ENCODE measurements at regions not wholly inside any gene's neighbourhood (a gene's known extent, or its start where the extent isn't known, plus 50 kb on each side); places are given as distances from the start of the nearest gene placed in this dataset.

- ChIA-PET CTCF (no interaction called here), POLR2A (no interaction called here)
These were observed 71.9 kb upstream of the NCOR2 start for GRCh38 chr12:124639122-124639806.

- CTCF ChIA-PET = no interaction called here
- POLR2A ChIA-PET = no interaction called here
These were observed 70.2 kb upstream of the NCOR2 start for GRCh38 chr12:124637581-124637981.

DNA sequence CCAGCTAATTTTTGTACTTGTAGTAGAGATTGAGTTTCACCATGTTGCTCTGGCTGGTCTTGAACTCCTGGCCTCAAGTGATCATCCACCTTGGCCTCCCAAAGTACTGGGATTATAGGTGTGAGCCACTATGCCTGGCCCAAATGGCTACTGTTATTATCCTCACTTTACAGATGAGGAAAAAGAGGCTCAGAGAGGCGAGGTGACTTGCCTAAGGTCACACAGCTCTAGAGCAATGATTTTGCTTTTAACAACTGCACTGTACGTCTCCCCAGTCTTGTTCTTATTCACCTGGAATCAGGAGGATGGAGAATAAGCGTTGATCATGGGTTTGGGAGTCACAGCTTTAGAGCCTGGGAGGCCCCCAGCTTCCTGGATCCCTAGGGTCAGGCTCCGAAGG, 69.8 kb upstream of the NCOR2 start:
- POLR2A ChIA-PET = no interaction called here

DNA sequence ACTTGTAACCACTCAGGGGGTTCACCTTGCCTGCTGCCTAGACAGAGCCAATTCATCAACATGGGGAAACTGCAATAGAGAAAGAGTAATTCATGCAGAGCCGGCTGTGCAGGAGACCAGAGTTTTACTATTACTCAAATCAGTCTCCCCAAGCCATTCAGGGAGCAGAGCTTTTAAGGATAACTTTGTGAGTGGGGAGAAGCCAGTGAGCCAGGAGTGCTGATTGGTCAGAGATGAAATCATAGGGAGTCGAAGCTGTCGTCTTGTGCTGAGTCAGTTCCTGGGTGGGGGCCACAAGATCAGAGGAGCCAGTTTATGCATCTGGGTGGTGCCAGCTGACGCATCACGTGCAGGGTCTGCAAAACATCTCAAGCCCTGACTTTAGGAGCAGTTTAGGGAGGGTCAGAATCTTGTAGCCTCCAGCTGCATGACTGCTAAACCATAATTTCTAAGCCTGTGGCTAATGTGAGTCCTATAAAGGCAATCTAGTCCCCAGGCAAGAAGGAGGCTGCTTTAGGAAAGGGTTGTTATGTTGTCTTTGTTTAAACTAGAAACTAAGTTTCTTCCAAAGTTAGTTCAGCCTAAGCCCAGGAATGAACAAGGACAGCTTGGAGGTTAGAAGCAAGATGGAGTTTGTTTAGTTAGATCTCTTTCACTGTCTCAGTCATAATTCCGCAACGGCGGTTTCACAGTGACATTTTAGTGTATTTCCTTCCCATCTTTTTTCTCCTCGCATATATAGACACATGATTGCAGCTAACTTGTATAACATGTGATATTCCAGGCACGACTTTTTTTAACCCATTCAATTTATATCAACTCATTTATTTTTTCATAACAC, 68.9 kb upstream of the NCOR2 start:
- ChIA-PET CTCF (no interaction called here), POLR2A (no interaction called here)

More for the DNA sequence above, 69.8 kb upstream of the NCOR2 start:
- CTCF ChIA-PET = no interaction called here

GRCh38 chr12:124635316-124635715, 67.9 kb upstream of the NCOR2 start:
- POLR2A ChIA-PET = no interaction called here
- CTCF ChIA-PET = no interaction called here

DNA sequence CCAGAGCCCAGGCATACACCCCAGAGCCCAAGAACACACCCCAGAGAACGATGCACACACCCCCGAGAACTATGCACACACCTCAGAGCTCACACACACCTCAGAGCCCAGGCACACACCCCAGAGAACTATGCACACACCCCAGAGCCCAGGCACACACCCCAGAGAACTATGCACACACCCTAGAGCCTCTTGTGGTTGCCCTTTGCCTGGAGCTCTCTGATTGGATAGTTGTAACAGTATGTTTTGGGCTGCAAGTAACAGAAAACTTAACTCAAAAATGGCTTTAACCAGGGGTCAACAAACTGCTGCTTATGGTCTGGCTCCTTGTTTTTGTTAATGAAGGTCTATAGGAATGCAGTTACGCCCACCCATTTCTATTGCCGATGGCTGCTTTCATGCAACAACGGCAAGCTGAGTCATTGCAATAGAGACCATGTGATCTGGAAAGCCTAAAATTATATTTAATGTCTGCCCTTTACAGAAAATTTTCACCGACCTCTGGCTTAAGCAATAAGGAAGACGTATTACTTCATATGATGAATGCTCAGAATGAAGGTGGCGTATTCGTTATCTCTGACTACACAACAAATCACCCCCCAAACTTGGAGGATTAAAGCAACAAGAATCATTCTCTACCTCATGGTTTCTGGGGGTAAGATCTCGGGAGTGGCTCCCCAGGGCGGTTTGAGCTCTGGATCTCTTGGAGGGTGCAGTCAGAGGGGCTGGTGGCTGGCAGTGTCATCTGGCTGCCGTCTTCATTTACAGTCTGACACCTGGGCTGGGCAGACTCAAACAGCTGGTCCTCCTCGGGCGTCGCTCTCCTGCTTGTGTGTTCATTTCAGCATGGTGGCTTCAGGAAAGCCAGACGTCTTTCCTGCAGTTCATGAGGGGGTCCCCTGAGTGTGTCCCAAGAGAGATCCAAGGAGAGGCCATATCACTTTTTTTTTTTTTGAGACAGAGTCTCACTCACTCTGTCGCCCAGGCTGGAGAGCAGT, 66.3 kb upstream of the NCOR2 start:
- CTCF ChIA-PET = no interaction called here
- POLR2A ChIA-PET = no interaction called here

DNA sequence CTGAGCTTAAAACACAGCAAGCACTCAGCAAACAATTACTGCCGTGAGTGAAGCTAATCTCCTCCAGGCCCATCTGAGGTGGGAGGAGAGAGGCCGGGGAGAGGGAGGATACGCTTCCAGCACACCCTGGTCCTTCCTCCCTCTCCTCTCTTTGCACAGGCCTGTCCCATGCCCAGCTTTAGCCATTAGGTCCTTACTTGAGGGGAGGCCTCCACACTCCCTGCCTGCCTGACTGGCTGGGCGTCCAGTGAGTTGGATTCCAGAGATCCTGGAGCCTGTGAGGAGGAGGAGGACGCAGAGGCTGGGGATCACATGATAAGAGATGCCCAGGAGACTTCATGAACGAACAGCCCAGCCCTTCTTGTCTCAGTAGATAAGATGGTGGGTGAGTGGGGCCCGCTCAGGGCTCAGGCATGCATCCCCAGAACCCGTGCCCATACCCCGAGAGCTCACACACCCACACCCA, 65.1 kb upstream of the NCOR2 start:
- ChIA-PET POLR2A (no interaction called here), CTCF (no interaction called here)

- ChIA-PET CTCF (no interaction called here), POLR2A (no interaction called here)
These were observed 64.4 kb upstream of the NCOR2 start for GRCh38 chr12:124631681-124632256.

- CTCF ChIA-PET = no interaction called here
- POLR2A ChIA-PET = no interaction called here
These were observed 63.4 kb upstream of the NCOR2 start for GRCh38 chr12:124630791-124631313.

- ChIA-PET CTCF (no interaction called here), POLR2A (no interaction called here)
These were observed 62.5 kb upstream of the NCOR2 start for GRCh38 chr12:124629789-124630480.

GRCh38 chr12:124629117-124629516, 61.7 kb upstream of the NCOR2 start:
- CTCF ChIA-PET = no interaction called here

GRCh38 chr12:124627956-124628355, 60.5 kb upstream of the NCOR2 start:
- POLR2A ChIA-PET = no interaction called here
- CTCF ChIA-PET = interaction anchor here (0.7 kb wide), 1 partner anchor 218 kb away, joined by 5 read pairs; no protein-coding TSS in a partner anchor

More at GRCh38 chr12:124629117-124629516, 61.7 kb upstream of the NCOR2 start:
- POLR2A ChIA-PET = no interaction called here

DNA sequence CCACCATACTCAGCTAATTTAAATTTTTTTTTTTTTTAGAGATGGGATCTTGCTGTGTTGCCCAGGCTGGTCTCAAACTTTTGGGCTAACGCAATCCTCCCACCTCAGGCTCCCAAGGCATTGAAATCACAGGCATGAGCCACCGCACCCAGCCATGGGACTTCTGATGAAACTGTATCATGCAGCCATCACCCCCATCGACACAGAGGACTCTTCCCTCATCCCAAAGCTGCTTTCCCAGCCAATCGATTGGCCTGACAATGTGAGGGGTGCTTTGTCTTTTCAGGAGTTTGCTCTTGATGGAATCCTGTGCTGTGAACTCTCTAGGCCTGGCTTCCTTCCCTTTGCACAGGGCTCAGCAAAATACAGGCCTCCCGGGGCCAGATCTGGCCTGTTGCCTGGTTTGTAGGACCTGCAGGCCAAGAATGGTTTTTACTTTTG, 59.6 kb upstream of the NCOR2 start:
- CTCF ChIA-PET = no interaction called here
- POLR2A ChIA-PET = no interaction called here

GRCh38 chr12:124625867-124626675, 58.7 kb upstream of the NCOR2 start:
- CTCF ChIA-PET = no interaction called here
- POLR2A ChIA-PET = no interaction called here

GRCh38 chr12:124624823-124625222, 57.4 kb upstream of the NCOR2 start:
- ChIA-PET POLR2A (no interaction called here), CTCF (no interaction called here)

GRCh38 chr12:124623344-124624035, 56.1 kb upstream of the NCOR2 start:
- ChIA-PET POLR2A (no interaction called here), CTCF (no interaction called here)

DNA sequence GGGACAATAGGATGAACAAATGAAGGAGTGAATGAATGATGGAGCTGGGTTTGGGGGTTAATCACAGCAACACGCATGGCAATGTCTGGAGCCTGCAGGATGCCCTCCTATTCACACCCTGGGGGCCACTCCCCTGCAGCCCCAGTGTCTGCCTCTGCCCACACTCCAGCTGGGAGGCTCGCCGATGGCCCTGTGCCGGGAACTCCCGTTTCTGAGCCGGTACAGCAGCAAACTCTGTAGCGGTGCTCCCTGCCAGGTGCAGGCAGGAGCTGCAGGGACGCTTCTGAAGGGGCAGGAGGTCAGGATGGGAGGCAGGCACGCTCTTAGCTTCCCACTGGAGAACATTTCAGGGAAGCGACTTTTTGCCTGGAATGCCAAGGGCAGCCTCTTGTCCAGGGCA, 55.4 kb upstream of the NCOR2 start:
- ChIA-PET CTCF (interaction anchor here (1.2 kb wide), 1 partner anchor 14 kb away, joined by 3 read pairs; no protein-coding TSS in a partner anchor), POLR2A (no interaction called here)

GRCh38 chr12:124622331-124622730, 54.9 kb upstream of the NCOR2 start:
- ChIA-PET POLR2A (no interaction called here), CTCF (interaction anchor here (1.2 kb wide), 1 partner anchor 14 kb away, joined by 3 read pairs; no protein-coding TSS in a partner anchor)
